ENCODE measurements at regions not wholly inside any gene's neighbourhood (a gene's known extent, or its start where the extent isn't known, plus 50 kb on each side); places are given as distances from the start of the nearest gene placed in this dataset.
"Not testable (repeated sequence)": the region's sequence is repeated elsewhere in the genome, so short reads cannot be mapped to it uniquely, and the experiment has no call there.

DNA sequence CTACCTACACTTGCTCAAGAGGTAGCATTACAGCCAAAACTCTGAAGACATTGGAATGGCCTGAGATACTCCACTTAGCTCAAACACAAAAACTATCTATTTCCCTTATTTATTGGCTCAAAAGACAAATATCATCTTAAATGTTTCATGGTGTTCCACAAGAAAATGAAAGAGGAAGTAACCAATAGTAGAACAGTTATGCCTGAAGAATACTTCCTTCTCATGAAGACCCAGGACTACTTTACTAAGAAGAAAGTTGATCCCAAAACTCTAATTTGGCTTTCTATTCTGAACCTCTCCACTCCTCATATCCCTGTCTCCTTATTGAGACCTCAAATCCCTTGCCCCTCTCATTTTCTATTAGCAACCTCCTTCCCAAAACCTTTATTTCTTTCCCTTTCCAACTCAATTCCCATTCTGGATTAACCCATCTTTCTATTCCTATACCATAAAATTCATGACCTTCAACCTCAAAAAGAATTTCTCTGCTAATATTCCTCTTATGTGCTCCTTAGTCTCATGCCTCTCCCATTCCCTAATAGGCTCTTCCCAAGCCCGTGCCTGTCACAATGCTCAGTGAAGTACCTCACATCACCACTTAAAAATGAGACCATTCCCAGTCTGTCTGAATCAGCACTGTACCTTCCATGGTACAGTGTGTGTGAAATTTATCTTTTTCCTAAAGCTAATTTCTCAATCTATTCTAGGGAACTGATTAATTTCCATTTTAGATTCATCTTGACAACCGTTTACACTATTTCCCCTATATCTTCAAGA is 302.2 kb downstream of the ZNF37A start:
- not testable (repeated sequence) for DNase-seq; H2BK20ac ChIP-seq (ENCODE audit: low read depth, low read length, poor library complexity, severe bottlenecking); H2BK15ac ChIP-seq (ENCODE audit: low read depth, low read length); H2AFZ ChIP-seq (ENCODE audit: low read length); H3K27ac Mint-ChIP-seq; H3K4ac ChIP-seq (ENCODE audit: low read depth, low read length); H3K27ac ChIP-seq (ENCODE audit: insufficient read length, low read depth, low read length); H3K14ac ChIP-seq (ENCODE audit: insufficient read depth, low read length); H3K79me1 ChIP-seq (ENCODE audit: insufficient read depth, low read depth, low read length, poor library complexity, severe bottlenecking); H3K27me3 Mint-ChIP-seq (ENCODE audit: low read depth); H2BK120ac ChIP-seq (ENCODE audit: low read depth, low read length, poor library complexity, severe bottlenecking); H3K56ac ChIP-seq (ENCODE audit: insufficient read length, low read depth, low read length); H3K4me1 ChIP-seq (ENCODE audit: insufficient read depth, low read length); H3K4me1 Mint-ChIP-seq; H2BK12ac ChIP-seq (ENCODE audit: insufficient read length, low read depth, low read length); H3K4me2 ChIP-seq (ENCODE audit: insufficient read depth, insufficient read length, low read length); H3K9ac ChIP-seq (ENCODE audit: extremely low read depth, insufficient read length, low read length); H2BK5ac ChIP-seq (ENCODE audit: insufficient read length, low read length); H3K27me3 ChIP-seq (ENCODE audit: insufficient read depth, low read length); H3K4me3 Mint-ChIP-seq; H4K8ac ChIP-seq (replicated peaks; ENCODE audit: insufficient read length, low read depth, low read length); H4K20me1 ChIP-seq (ENCODE audit: control insufficient read depth, insufficient read depth, insufficient read length); H3K36me3 Mint-ChIP-seq (ENCODE audit: insufficient read depth in 1 of 3, low read depth in 3 of 3); H3K23ac ChIP-seq (ENCODE audit: insufficient read length, low read depth, low read length); H2AK5ac ChIP-seq (ENCODE audit: insufficient read length, low read length); H3T11ph ChIP-seq (ENCODE audit: low read length); H4K91ac ChIP-seq (ENCODE audit: insufficient read length, low read depth, low read length); H3K9me3 ChIP-seq (ENCODE audit: control insufficient read depth, low read depth, low read length); H4K5ac ChIP-seq (ENCODE audit: insufficient read length, low read depth, low read length); H3K23me2 ChIP-seq (ENCODE audit: insufficient read length, low read depth, low read length, poor library complexity, severe bottlenecking); H3K18ac ChIP-seq (ENCODE audit: insufficient read length, low read depth, low read length); H3K79me2 ChIP-seq (ENCODE audit: insufficient read depth, low read length)
- peaks cover 10 to 19% of the 10 kb centered on the region in 2 experiments for H3K9me3 Mint-ChIP-seq
- WGBS (ENCODE audit: extremely low coverage, insufficient read length, low lambda C conversion rate): no CpG with 5 or more reads among the region's 2 CpGs

- not testable (repeated sequence) for H2AK5ac ChIP-seq (ENCODE audit: insufficient read length, low read length); H4K91ac ChIP-seq (ENCODE audit: insufficient read length, low read depth, low read length); H3K4me2 ChIP-seq (ENCODE audit: insufficient read depth, insufficient read length, low read length); H2AFZ ChIP-seq (ENCODE audit: low read length); H3K56ac ChIP-seq (ENCODE audit: insufficient read length, low read depth, low read length); H3K4me1 Mint-ChIP-seq; H2BK15ac ChIP-seq (ENCODE audit: low read depth, low read length); H3K9ac ChIP-seq (ENCODE audit: extremely low read depth, insufficient read length, low read length); H2BK5ac ChIP-seq (ENCODE audit: insufficient read length, low read length); H3K18ac ChIP-seq (ENCODE audit: insufficient read length, low read depth, low read length); H3K27me3 Mint-ChIP-seq (ENCODE audit: low read depth); H3K4ac ChIP-seq (ENCODE audit: low read depth, low read length); H3K27ac ChIP-seq (ENCODE audit: insufficient read length, low read depth, low read length); H3K23ac ChIP-seq (ENCODE audit: insufficient read length, low read depth, low read length); H3K36me3 Mint-ChIP-seq (ENCODE audit: insufficient read depth in 1 of 3, low read depth in 3 of 3); H2BK12ac ChIP-seq (ENCODE audit: insufficient read length, low read depth, low read length); H3K14ac ChIP-seq (ENCODE audit: insufficient read depth, low read length); H3K79me1 ChIP-seq (ENCODE audit: insufficient read depth, low read depth, low read length, poor library complexity, severe bottlenecking); H2BK120ac ChIP-seq (ENCODE audit: low read depth, low read length, poor library complexity, severe bottlenecking); H2BK20ac ChIP-seq (ENCODE audit: low read depth, low read length, poor library complexity, severe bottlenecking); H4K5ac ChIP-seq (ENCODE audit: insufficient read length, low read depth, low read length); H4K8ac ChIP-seq (replicated peaks; ENCODE audit: insufficient read length, low read depth, low read length); H3K27me3 ChIP-seq (ENCODE audit: insufficient read depth, low read length); H3K4me1 ChIP-seq (ENCODE audit: insufficient read depth, low read length); H3T11ph ChIP-seq (ENCODE audit: low read length); H3K9me3 ChIP-seq (ENCODE audit: control insufficient read depth, low read depth, low read length); H4K20me1 ChIP-seq (ENCODE audit: control insufficient read depth, insufficient read depth, insufficient read length); H3K23me2 ChIP-seq (ENCODE audit: insufficient read length, low read depth, low read length, poor library complexity, severe bottlenecking); DNase-seq; H3K27ac Mint-ChIP-seq; H3K79me2 ChIP-seq (ENCODE audit: insufficient read depth, low read length)
- H3K9me3 Mint-ChIP-seq: peaks cover 7 to 21% of the 10 kb centered on the region in 2 experiments
- peak overlapping the region; percentile 81 to 92 for H3K4me3 Mint-ChIP-seq
- WGBS (ENCODE audit: extremely low coverage, insufficient read length, low lambda C conversion rate): no CpG with 5 or more reads among the region's 13 CpGs
Measured at GRCh38 chr10:38401565-38401964, 307.4 kb downstream of the ZNF37A start.

Data from H9 (cell line).